ENCODE measurements at regions not wholly inside any gene's neighbourhood (a gene's known extent, or its start where the extent isn't known, plus 50 kb on each side); places are given as distances from the start of the nearest gene placed in this dataset.
"Not testable (repeated sequence)": the region's sequence is repeated elsewhere in the genome, so short reads cannot be mapped to it uniquely, and the experiment has no call there.

DNA sequence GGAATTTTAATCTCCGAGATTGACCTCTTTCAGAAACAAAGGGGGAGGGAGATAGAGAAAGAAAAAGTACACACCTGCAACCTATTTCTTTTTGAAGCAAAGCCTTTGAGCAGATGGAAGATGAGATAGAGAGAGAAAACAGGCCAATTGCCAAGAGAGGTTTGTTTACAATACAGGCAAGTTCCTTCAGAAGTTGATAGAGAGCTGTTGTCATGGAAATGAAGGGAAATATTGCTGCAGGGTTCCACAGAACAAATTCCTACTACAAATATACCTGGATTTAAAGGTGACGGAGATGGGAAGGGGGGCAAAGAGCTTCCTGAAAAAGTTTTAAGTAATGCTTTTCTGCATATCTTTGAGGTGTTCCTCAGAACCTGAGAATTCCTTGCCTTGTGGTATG is 388.4 kb downstream of the NDFIP2 start:
- DNase-seq (ENCODE audit: low spot score), result no peak

GRCh38 chr13:79867254-79867653 is 386.3 kb downstream of the NDFIP2 start:
- DNase-seq (ENCODE audit: low spot score), result no peak

DNA sequence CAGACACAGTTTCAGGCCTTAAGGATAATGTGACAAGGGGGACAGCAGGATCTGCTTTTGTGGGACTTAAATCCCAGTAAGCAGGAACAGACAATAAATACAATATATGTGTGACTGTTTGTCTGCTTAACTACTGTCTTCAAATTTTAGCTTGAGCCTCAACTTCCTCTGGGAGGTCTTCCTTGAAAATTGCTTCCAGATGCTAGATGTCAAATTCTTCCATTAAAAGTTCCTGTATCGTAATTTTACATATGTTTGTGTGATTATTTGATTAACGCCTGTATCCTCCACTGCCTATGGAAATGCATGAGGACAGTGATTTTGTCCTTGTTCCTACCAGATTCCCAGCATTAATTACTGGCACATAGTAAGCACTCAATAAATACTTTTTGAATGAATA is 385.5 kb downstream of the NDFIP2 start:
- DNase-seq (ENCODE audit: low spot score), result no peak

DNA sequence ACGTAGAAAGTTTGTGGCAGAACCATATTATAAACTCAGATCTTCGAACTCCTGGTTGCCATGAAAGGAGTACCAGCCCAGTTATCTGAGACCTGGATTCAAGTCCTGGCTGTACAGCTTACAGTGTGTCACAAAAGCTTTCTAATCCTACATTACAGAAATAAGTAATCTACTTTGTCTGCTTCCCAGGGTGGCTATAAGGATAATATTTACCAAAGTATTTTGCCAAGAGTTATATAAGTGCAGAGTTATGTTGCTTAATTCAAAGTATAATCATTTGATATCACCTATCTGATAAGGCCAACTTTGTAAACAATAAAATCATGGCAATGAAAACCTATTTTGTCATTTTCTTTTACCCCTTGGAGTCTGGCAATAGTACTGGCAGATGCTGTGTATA is 381.6 kb downstream of the NDFIP2 start:
- no peak for DNase-seq (ENCODE audit: low spot score)

GRCh38 chr13:79861731-79862130 is 380.8 kb downstream of the NDFIP2 start:
- no peak for DNase-seq (ENCODE audit: low spot score)

- no peak for DNase-seq (ENCODE audit: low spot score)
Measured at GRCh38 chr13:79860791-79861190, 379.8 kb downstream of the NDFIP2 start.

DNA sequence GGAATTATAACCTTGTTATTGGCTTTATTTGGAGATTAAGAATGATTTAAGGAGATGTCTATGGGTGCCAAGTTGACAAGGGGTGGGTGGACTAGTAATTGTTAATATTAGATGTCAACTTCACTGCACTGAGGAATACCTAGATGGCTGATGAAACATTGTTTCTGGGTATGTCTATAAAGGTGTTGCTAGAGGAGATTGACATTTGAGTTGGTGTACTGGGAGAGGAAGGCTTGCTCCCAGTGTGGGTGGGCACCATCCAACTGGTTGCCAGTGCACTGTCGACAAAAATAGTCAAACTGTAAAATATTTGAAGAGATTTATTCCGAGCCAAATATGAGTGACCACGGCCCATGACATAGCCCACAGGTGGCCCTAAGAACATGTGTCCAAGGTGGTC is 378.8 kb downstream of the NDFIP2 start:
- no peak for DNase-seq (ENCODE audit: low spot score)

DNA sequence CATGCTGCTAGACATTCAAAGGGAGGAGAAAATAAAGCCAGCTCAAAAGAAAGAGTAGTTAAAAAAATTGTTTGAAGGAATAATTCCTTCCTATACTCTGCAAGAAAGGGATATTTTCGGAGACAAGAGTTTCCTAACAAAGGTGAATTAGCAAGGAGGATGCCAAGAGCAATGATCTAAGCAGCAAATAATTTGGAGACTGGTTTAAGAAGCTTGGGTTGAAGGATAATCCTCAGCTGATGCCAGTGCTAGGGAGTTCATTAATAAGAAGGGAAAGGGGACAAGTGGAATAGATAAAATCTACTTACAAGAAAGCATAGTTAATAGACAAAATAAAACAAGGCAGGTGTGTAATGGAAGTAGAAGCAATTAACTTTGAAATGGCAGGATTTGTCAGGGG is 372.3 kb downstream of the NDFIP2 start:
- no peak for DNase-seq (ENCODE audit: low spot score)

GRCh38 chr13:79851318-79851717 is 370.4 kb downstream of the NDFIP2 start:
- DNase-seq (ENCODE audit: low spot score), result no peak

DNA sequence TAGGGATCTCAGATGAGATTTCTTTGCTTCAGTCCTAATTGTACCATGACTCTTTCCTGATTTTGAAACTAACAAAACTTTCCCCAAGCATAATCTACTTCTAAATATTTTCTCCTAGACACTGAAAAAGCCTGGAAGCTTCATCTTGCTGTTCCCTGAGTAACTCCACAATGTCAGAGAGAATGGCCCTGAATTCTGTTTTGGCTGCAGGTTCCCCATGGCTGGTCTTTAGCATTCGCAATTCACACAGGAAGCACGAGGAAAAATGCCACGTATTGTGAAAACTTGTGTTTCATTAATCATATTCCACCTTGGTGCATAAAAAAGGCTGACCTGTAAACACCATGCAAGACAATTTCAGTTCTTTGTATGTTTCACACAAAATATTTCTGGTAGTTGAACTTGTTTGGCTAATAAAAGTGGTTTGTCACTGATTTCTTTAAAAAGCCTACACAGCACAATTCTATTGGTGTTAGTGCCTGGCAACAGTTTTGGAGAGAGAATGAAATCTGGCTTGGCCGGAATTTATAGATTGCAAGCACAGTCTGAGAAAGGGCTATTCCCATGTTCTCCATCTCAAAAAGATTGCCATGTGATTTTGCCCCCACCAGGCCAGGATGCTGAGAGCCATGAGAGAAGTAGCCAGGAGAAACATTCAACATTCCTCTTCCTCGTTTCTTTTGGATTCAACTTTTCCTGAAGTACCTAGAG is 367.1 kb downstream of the NDFIP2 start:
- no peak for DNase-seq (ENCODE audit: low spot score)

DNA sequence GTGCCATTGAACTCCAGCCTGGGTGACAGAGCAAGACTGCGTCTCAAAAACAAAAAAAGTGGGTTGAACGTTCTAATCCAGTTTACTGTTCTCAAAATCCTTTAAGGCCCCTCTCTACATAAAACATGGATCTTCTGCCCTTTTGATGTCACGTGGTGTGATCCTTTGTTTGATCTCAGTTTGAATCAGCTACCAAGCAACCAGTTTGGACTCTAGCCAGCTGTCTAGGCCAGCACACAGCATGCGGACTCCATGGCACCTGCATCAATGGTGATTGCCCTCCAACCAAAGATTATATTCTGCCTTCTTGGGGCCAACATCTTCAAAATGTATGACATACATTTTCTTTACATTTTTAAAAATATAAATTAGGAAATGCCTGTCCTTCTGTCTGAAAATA is 365.4 kb downstream of the NDFIP2 start:
- DNase-seq (ENCODE audit: low spot score), result no peak

GRCh38 chr13:79837741-79838450 is 356.9 kb downstream of the NDFIP2 start:
- no peak for DNase-seq (ENCODE audit: low spot score)

- DNase-seq (ENCODE audit: low spot score), result not testable (repeated sequence)
Measured at GRCh38 chr13:79836121-79836520, 355.2 kb downstream of the NDFIP2 start.

- DNase-seq (ENCODE audit: low spot score), result no peak
Measured at GRCh38 chr13:79834876-79835275, 353.9 kb downstream of the NDFIP2 start.

DNA sequence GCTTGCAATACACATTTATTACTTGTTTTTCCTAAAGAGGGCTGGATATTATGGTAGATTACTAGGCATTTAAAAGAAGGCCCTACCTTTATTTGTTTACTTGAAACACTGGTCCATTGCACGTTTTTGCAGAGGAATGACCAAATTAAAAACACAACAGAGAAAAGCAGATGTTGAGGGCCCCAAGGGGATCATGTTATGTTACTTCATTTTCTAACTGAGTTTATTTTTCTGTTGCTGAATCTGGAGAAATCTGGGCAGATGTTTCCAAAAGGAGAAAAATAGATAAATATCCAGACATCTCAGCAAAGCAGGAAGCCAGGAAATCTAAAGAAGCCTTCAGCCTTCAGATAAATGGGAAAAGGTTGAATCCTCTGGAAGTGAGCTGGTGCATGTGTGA is 353.0 kb downstream of the NDFIP2 start:
- DNase-seq (ENCODE audit: low spot score), result no peak

DNA sequence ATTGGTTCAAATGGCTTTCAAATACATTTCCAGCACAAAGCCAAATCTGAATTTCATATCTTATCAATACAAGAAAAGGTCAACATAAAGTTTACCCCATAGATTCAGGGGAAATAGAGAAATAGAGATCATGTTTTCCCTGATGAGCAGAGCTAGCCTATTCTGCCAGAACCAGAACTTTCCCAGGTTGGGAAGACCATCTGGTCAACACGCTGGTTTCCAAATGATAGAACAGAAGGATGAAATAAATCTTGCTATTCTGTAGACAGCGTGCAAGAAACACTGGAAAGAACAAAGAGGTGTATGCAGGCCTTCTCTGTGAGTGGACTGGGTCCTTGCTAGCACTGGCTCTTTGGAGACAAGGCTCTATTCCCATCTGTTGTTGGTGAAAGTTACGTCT is 350.6 kb downstream of the NDFIP2 start:
- no peak for DNase-seq (ENCODE audit: low spot score)

- DNase-seq (ENCODE audit: low spot score), result no peak
Measured at GRCh38 chr13:79830945-79831344, 350.0 kb downstream of the NDFIP2 start.

DNA sequence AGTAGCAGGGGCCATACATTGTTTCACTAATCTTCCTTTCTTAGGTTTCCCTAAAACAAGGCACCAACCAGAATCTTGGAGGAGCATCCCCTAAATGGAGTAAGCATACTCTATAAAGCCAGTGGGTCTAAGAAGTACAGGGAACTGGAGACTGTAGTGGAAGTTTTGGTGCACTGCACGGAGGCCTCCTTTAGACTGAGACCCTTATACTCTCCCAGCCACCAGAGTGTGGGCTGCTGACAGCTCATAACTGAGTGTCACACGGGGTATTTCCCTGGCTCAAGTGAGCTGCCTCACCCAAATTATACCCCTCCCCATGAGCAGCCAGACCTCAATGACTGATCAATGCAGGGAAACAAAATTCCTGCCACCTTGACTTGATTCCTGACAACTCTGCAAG is 349.5 kb downstream of the NDFIP2 start:
- no peak for DNase-seq (ENCODE audit: low spot score)

DNA sequence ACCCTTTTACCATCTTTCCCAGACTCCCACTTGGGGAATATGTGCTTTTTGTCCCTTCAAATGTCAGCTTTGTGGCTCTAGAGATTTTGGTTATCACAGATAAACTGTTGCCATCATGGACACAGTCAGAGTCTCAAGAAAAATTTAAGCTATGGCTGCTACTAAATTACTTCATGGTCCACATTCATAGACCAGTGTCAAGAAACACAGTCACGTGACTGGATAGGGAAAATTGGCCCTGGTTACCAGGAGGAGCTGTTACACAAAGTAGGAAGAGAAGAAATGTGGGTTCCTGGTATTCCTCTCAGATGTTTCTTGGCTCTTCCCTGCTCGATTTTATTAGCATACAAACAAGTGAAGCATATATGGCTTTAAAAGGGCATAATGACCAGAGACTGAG is 348.9 kb downstream of the NDFIP2 start:
- DNase-seq (ENCODE audit: low spot score), result no peak

DNA sequence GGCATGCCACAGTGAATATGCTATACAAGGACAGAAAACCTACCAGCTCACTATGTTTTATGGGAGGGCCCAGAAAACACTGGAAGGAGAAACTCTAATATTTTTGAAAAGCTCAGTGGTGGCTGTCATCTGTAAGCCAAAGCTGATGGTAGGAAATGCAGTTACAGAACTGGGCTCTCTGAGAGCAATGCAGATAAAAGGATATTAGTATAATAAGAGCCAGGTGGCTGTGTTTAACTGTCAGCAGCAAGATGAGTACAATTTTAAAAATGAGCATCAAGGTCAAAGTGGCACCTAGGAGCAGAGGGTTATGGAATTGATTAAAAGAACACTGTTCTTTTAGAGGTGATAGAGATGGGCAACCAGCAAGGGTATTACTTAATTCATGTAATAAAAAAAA is 345.0 kb downstream of the NDFIP2 start:
- DNase-seq (ENCODE audit: low spot score), result no peak

GRCh38 chr13:79815041-79815440 is 334.1 kb downstream of the NDFIP2 start:
- DNase-seq (ENCODE audit: low spot score), result no peak

DNA sequence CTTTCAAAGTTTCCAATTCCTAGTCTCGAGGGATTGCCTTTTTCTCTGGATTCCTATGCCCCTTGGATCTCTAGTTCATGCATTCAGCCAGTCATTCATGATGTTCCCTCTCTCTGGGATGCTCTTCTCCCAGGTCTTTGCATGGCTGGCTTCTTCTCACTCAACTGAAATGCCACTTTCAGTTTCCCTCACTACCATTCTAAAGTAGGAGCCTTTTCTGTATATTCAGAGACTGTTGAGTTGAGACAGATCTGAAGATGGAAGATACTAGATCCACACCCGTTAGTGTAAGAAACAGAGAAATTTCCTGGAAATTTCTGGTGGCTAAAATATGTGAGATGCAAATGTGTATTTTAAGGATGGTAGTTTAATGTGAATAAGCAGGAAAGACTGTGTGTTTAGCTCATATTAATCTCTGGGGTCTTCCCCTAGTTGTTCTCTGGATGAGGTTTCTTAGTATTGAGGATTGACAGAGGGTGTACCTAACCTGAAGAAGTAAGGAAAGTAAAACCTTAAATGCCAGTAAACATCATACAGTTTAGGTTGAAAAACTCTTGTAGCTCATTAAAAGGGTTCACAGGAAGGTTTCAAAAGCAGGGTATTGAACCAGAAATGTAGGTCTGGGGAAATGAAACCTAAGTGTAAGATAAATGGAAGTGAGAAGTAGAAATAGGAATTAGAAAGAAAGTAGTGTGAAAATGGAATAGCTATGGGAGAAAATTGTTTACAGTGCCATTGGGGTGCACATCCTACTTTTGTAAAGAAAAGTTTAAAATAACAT is 331.3 kb downstream of the NDFIP2 start:
- peak; percentile 24 for DNase-seq (ENCODE audit: low spot score)

- no peak for DNase-seq (ENCODE audit: low spot score)
Measured at GRCh38 chr13:79811170-79811569, 330.2 kb downstream of the NDFIP2 start.

All from NAMALWA (cell line).